ENCODE measurements at regions not wholly inside any gene's neighbourhood (a gene's known extent, or its start where the extent isn't known, plus 50 kb on each side); places are given as distances from the start of the nearest gene placed in this dataset.

- Histone ChIP-seq H3K27me3 (no peaks in the 10 kb centered on the region), H3K4me3 (no peak overlapping the region), H3K9me3 (no peaks in the 10 kb centered on the region), H3K4me1 (ENCODE audit: insufficient read depth) (no peaks in the 10 kb centered on the region), H3K36me3 (no peaks in the 10 kb centered on the region), H3K27ac (no peak overlapping the region)
- no peak for DNase-seq
- intact Hi-C loops (cut with DNase I): no loop called here
- 54 to 64% (median 61%) methylated on average over 7 of the region's 7 CpGs for WGBS, 3 donors
- TF ChIP-seq EP300 (IDR thresholded peaks at IDR 0.05) (no peak), POLR2A (IDR thresholded peaks at IDR 0.05) (no peak), CTCF (IDR thresholded peaks at IDR 0.05) (no peak)
Observed at GRCh38 chr7:156113731-156114130, 301.5 kb upstream of the SHH start.

GRCh38 chr7:156109988-156110387, 297.7 kb upstream of the SHH start:
- no peaks in the 10 kb centered on the region for H3K9me3 ChIP-seq
- no peaks in the 10 kb centered on the region for H3K27me3 ChIP-seq
- no peak overlapping the region for H3K4me3 ChIP-seq
- H3K27ac ChIP-seq: no peak overlapping the region
- intact Hi-C loops (cut with DNase I): no loop called here
- DNase-seq: no peak
- TF ChIP-seq EP300 (IDR thresholded peaks at IDR 0.05) (no peak), POLR2A (IDR thresholded peaks at IDR 0.05) (no peak), CTCF (IDR thresholded peaks at IDR 0.05) (no peak)
- 56 to 81% (median 59%) methylated on average over 2 of the region's 2 CpGs for WGBS, 3 donors
- H3K36me3 ChIP-seq: no peaks in the 10 kb centered on the region
- H3K4me1 ChIP-seq (ENCODE audit: insufficient read depth): no peaks in the 10 kb centered on the region

GRCh38 chr7:156109076-156109475, 296.8 kb upstream of the SHH start:
- 88 to 94% (median 92%) methylated on average over 8 of the region's 8 CpGs for WGBS, 3 donors
- intact Hi-C loops (cut with DNase I): no loop called here
- Histone ChIP-seq H3K4me3 (no peak overlapping the region), H3K9me3 (no peaks in the 10 kb centered on the region), H3K36me3 (no peaks in the 10 kb centered on the region), H3K27me3 (no peaks in the 10 kb centered on the region), H3K27ac (no peak overlapping the region), H3K4me1 (ENCODE audit: insufficient read depth) (no peaks in the 10 kb centered on the region)
- DNase-seq: no peak
- TF ChIP-seq POLR2A (IDR thresholded peaks at IDR 0.05) (no peak), EP300 (IDR thresholded peaks at IDR 0.05) (no peak), CTCF (IDR thresholded peaks at IDR 0.05) (no peak)

- no peak for TF ChIP-seq POLR2A (IDR thresholded peaks at IDR 0.05)
- TF ChIP-seq EP300 (IDR thresholded peaks at IDR 0.05): no peak
- TF ChIP-seq CTCF (IDR thresholded peaks at IDR 0.05): no peak
Observed at GRCh38 chr7:156107957-156108356, 295.7 kb upstream of the SHH start.

GRCh38 chr7:156106107-156106426, 293.8 kb upstream of the SHH start:
- no peaks in the 10 kb centered on the region for H3K36me3 ChIP-seq
- H3K9me3 ChIP-seq: no peaks in the 10 kb centered on the region
- no peaks in the 10 kb centered on the region for H3K4me1 ChIP-seq (ENCODE audit: insufficient read depth)
- no peak overlapping the region for H3K27ac ChIP-seq
- H3K27me3 ChIP-seq: no peaks in the 10 kb centered on the region
- intact Hi-C loops (cut with DNase I): no loop called here
- 70 to 81% (median 76%) methylated on average over 9 of the region's 9 CpGs for WGBS, 3 donors
- H3K4me3 ChIP-seq: no peak overlapping the region
- TF ChIP-seq EP300 (IDR thresholded peaks at IDR 0.05) (no peak), POLR2A (IDR thresholded peaks at IDR 0.05) (no peak), CTCF (IDR thresholded peaks at IDR 0.05) (no peak)
- DNase-seq: no peak

More at GRCh38 chr7:156107957-156108356, 295.7 kb upstream of the SHH start:
- no peaks in the 10 kb centered on the region for H3K27me3 ChIP-seq
- WGBS, 3 donors: 87 to 90% (median 89%) methylated on average over 17 of the region's 17 CpGs
- H3K9me3 ChIP-seq: no peaks in the 10 kb centered on the region
- DNase-seq: no peak
- H3K4me1 ChIP-seq (ENCODE audit: insufficient read depth): no peaks in the 10 kb centered on the region
- no peaks in the 10 kb centered on the region for H3K36me3 ChIP-seq
- H3K4me3 ChIP-seq: no peak overlapping the region
- no peak overlapping the region for H3K27ac ChIP-seq
- intact Hi-C loops (cut with DNase I): no loop called here

Measured in ovary (tissue), 7 donors.